Transverse colon (tissue), 4 donors: ENCODE measurements at regions not wholly inside any gene's neighbourhood (a gene's known extent, or its start where the extent isn't known, plus 50 kb on each side); places are given as distances from the start of the nearest gene placed in this dataset.

Experiments used
- CTCF ChIP-seq, 5 experiments: fragments of 200-600 bp in 3 of 5; fragments of 450-650 bp in 2 of 5; sonication (generic) in 3 of 5; IDR thresholded peaks; 1 replicate in 2 of 5; 2 replicates in 3 of 5; pipeline ENCODE4 v1.5.1; 2016 to 2017; ENCODE audit warnings: antibody characterized with exemption in 5 of 5, inconsistent platforms in 3 of 5, mild to moderate bottlenecking in 2 of 5, moderate library complexity in 1 of 5
- EP300 ChIP-seq: sonication (generic); formaldehyde crosslinking; IDR thresholded peaks from one replicate; pipeline ENCODE4 v1.6.1; 2017; ENCODE audit warnings: antibody characterized with exemption, low read depth
- POLR2A ChIP-seq: fragments of 450-650 bp; IDR thresholded peaks from one replicate; pipeline ENCODE4 v1.6.1; 2016; ENCODE audit warnings: antibody characterized with exemption, mild to moderate bottlenecking, moderate library complexity
- POLR2AphosphoS5 ChIP-seq, 3 donors: sonication (generic); formaldehyde crosslinking; IDR thresholded peaks; one replicate each; pipeline ENCODE4 v1.6.1; 2016; ENCODE audit warnings: antibody characterized with exemption in 3 of 3

DNA sequence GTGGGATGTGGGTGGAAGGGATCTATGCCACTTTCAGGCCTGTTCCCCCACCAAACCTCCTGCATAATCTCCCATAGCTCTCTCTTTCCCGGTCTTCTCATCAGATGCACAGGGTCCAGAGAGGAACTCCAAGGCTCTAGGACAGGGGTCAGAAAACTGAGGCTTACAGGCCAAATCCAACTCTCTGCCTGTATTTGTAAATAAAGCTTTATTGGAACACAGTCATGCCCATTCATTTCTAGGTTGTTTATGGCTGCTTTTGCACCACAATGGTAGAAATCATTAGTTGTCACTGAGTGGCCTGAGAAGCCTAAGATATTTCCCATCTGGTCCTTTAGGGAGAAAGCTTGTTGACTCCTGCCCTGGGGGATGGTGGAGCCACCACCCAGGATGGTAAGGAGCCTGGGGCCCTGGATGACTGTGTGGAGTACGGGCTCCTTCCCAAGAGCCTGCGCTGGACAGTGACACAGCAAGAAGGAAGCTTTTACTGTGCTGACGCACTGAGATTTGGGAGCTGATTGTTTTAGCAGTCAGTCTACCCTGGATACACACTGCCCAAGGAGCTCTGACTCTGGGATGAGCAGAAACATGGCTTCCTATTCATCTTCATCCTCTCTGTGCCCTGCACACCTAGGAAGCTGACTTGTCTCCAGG, 64.0 kb upstream of the RAPGEF1 start:
- TF ChIP-seq CTCF (IDR thresholded peaks at IDR 0.05) (no peak), POLR2AphosphoS5 (IDR thresholded peaks at IDR 0.05) (no peak), POLR2A (no peak), EP300 (no peak)
